Neuronal stem cell (in vitro differentiated cells): ENCODE measurements at regions not wholly inside any gene's neighbourhood (a gene's known extent, or its start where the extent isn't known, plus 50 kb on each side); places are given as distances from the start of the nearest gene placed in this dataset.

Experiments
- DNase-seq: peaks from one replicate; pipeline ENCODE4 v3.0.0-alpha.2; 2013; ENCODE audit warnings: low spot score
- H2AFZ ChIP-seq: one replicate; pipeline ENCODE4 v1.6.1; 2013; ENCODE audit warnings: mild to moderate bottlenecking, low read length, inconsistent platforms
- H2AK5ac ChIP-seq: 2 replicates; pipeline ENCODE4 v1.6.1; 2013; ENCODE audit warnings: low read depth, mild to moderate bottlenecking, inconsistent platforms, low read length, moderate library complexity, mixed read lengths
- H2BK120ac ChIP-seq: 2 replicates; pipeline ENCODE4 v1.6.1; 2013; ENCODE audit warnings: low read depth, mild to moderate bottlenecking, inconsistent platforms, low read length, moderate library complexity, mixed read lengths
- H2BK12ac ChIP-seq: one replicate; pipeline ENCODE4 v1.6.1; 2013; ENCODE audit warnings: low read length, inconsistent platforms
- H2BK15ac ChIP-seq: 2 replicates; pipeline ENCODE4 v1.6.1; 2013; ENCODE audit warnings: mild to moderate bottlenecking, low read length, inconsistent platforms, mixed read lengths
- H2BK5ac ChIP-seq: one replicate; pipeline ENCODE4 v1.6.1; 2013; ENCODE audit warnings: inconsistent platforms, mild to moderate bottlenecking, low read length, moderate library complexity
- H3K14ac ChIP-seq: one replicate; pipeline ENCODE4 v1.6.1; 2013; ENCODE audit warnings: low read length, inconsistent platforms
- H3K18ac ChIP-seq: 2 replicates; pipeline ENCODE4 v1.6.1; 2013; ENCODE audit warnings: low read length, inconsistent platforms
- H3K23ac ChIP-seq: 2 replicates; pipeline ENCODE4 v1.6.1; 2013; ENCODE audit warnings: low read depth, mild to moderate bottlenecking, mixed read lengths, low read length, inconsistent platforms; ENCODE audit not compliant: poor library complexity
- H3K27ac ChIP-seq: replicated peaks from 3 replicates; pipeline ENCODE4 v1.5.1; 2013; ENCODE audit warnings: low read length, inconsistent platforms
- H3K27me3 ChIP-seq, 3 experiments: 2 replicates each; pipeline ENCODE4 v1.6.1; 2013; ENCODE audit warnings: low read length in 3 of 3, mild to moderate bottlenecking in 2 of 3, inconsistent platforms in 1 of 3, low read depth in 1 of 3, mixed read lengths in 1 of 3, moderate library complexity in 1 of 3; ENCODE audit not compliant: control insufficient read depth in 3 of 3, insufficient read depth in 3 of 3
- H3K36me3 ChIP-seq, 2 donors: replicated peaks in 1 of 2; 2 replicates each; pipeline ENCODE4 v1.6.1; 2013; ENCODE audit warnings: low read length in 2 of 2; ENCODE audit not compliant: control insufficient read depth in 2 of 2, insufficient read depth in 2 of 2
- H3K4ac ChIP-seq: 2 replicates; pipeline ENCODE4 v1.6.1; 2013; ENCODE audit warnings: inconsistent platforms, mild to moderate bottlenecking, low read length, moderate library complexity
- H3K4me1 ChIP-seq, 2 donors: 1 replicate in 1 of 2; 2 replicates in 1 of 2; pipeline ENCODE4 v1.6.1; 2013; ENCODE audit warnings: low read length in 2 of 2, low read depth in 1 of 2; ENCODE audit not compliant: control insufficient read depth in 2 of 2, insufficient read depth in 1 of 2
- H3K4me2 ChIP-seq: one replicate; pipeline ENCODE4 v1.6.1; 2013; ENCODE audit warnings: mild to moderate bottlenecking, low read length, inconsistent platforms; ENCODE audit not compliant: insufficient read depth, poor library complexity, severe bottlenecking
- H3K4me3 ChIP-seq, 2 donors: 2 replicates each; pipeline ENCODE4 v1.5.1; 2013; ENCODE audit warnings: low read length in 2 of 2, mild to moderate bottlenecking in 2 of 2, inconsistent platforms in 1 of 2, moderate library complexity in 1 of 2
- H3K79me1 ChIP-seq: one replicate; pipeline ENCODE4 v1.6.1; 2013; ENCODE audit warnings: low read depth, mild to moderate bottlenecking, inconsistent platforms, low read length, moderate library complexity
- H3K9ac ChIP-seq: one replicate; pipeline ENCODE4 v1.6.1; 2013; ENCODE audit warnings: mild to moderate bottlenecking, low read depth, low read length, inconsistent platforms; ENCODE audit not compliant: poor library complexity
- H3K9me3 ChIP-seq, 2 donors: replicated peaks in 1 of 2; 2 replicates each; pipeline versions ENCODE3 to v1.6.1; 2013; ENCODE audit warnings: low read length in 2 of 2, mild to moderate bottlenecking in 2 of 2, inconsistent platforms in 1 of 2, low read depth in 1 of 2, mixed read lengths in 1 of 2, moderate library complexity in 1 of 2; ENCODE audit not compliant: control insufficient read depth in 2 of 2, insufficient read depth in 1 of 2
- H4K8ac ChIP-seq: one replicate; pipeline ENCODE4 v1.6.1; 2013; ENCODE audit warnings: low read depth, mild to moderate bottlenecking, inconsistent platforms, low read length, moderate library complexity
- H4K91ac ChIP-seq: one replicate; pipeline ENCODE4 v1.6.1; 2013; ENCODE audit warnings: low read length, low read depth, mild to moderate bottlenecking, inconsistent platforms; ENCODE audit not compliant: poor library complexity
- WGBS, 2 donors: extraction: QIAGEN DNeasy Blood & Tissue Kit; methylation state at CpG; one replicate each; pipeline ENCODE4 v1.1.7; 2013; ENCODE audit warnings: missing lambda C conversion rate in 2 of 2, mixed read lengths in 1 of 2; ENCODE audit not compliant: insufficient read length in 2 of 2, insufficient replicate concordance in 1 of 2; ENCODE audit errors: extremely low coverage in 2 of 2; 5-methylcytosine and 5-hydroxymethylcytosine counted together

- H2BK15ac ChIP-seq: no peak overlapping the region
- WGBS, 2 donors: no CpG with 5 or more reads among the region's 1 CpG
- no peak overlapping the region for H2BK12ac ChIP-seq
- H3K4me3 ChIP-seq: no peak overlapping the region
- no peak overlapping the region for H3K14ac ChIP-seq
- H3K79me1 ChIP-seq: peaks cover 3% of the 10 kb centered on the region
- no peak overlapping the region for H3K9ac ChIP-seq
- H3K27me3 ChIP-seq: peaks cover 0 to 6% (median 0%) of the 10 kb centered on the region in 3 experiments
- no peak for DNase-seq
- H2AFZ ChIP-seq: no peak overlapping the region
- H3K18ac ChIP-seq: no peak overlapping the region
- peaks cover 0 to 2% of the 10 kb centered on the region in 2 donors for H3K36me3 ChIP-seq
- no peaks in the 10 kb centered on the region for H3K9me3 ChIP-seq
- no peak overlapping the region for H3K27ac ChIP-seq
- no peak overlapping the region for H2BK120ac ChIP-seq
- no peak overlapping the region for H2AK5ac ChIP-seq
- no peak overlapping the region for H2BK5ac ChIP-seq
- H4K91ac ChIP-seq: no peak overlapping the region
- H4K8ac ChIP-seq: no peak overlapping the region
- H3K4me1 ChIP-seq: peaks cover 2 to 4% of the 10 kb centered on the region in 2 donors
- H3K4ac ChIP-seq: no peak overlapping the region
- no peak overlapping the region for H3K4me2 ChIP-seq
- H3K23ac ChIP-seq: no peak overlapping the region
Measured at GRCh38 chrX:45778616-45779015, 577.9 kb upstream of the DIPK2B start.

- DNase-seq: no peak
- Histone ChIP-seq H2AFZ (no peak overlapping the region), H3K27me3 (peaks cover 0 to 6% (median 0%) of the 10 kb centered on the region in 3 experiments)
Measured at GRCh38 chrX:45777366-45777765, 576.7 kb upstream of the DIPK2B start.

GRCh38 chrX:45775468-45775867, 574.8 kb upstream of the DIPK2B start:
- no peak overlapping the region for H3K9ac ChIP-seq
- no peak overlapping the region for H2AFZ ChIP-seq
- H3K9me3 ChIP-seq: no peaks in the 10 kb centered on the region
- no peak overlapping the region for H3K23ac ChIP-seq
- no peak overlapping the region for H2AK5ac ChIP-seq
- H3K27me3 ChIP-seq: peaks cover 0 to 6% (median 0%) of the 10 kb centered on the region in 3 experiments
- DNase-seq: no peak
- no peak overlapping the region for H3K4ac ChIP-seq
- no peak overlapping the region for H4K91ac ChIP-seq
- no peak overlapping the region for H2BK120ac ChIP-seq
- no CpG with 5 or more reads among the region's 2 CpGs for WGBS, 2 donors
- H2BK5ac ChIP-seq: no peak overlapping the region
- no peak overlapping the region for H3K14ac ChIP-seq
- no peak overlapping the region for H3K27ac ChIP-seq
- no peak overlapping the region for H3K4me2 ChIP-seq
- no peak overlapping the region for H3K4me3 ChIP-seq
- H3K36me3 ChIP-seq: peaks cover 0 to 2% of the 10 kb centered on the region in 2 donors
- peaks cover 3% of the 10 kb centered on the region for H3K79me1 ChIP-seq
- H2BK15ac ChIP-seq: no peak overlapping the region
- no peak overlapping the region for H4K8ac ChIP-seq
- no peak overlapping the region for H3K18ac ChIP-seq
- peaks cover under 1 to 3% of the 10 kb centered on the region in 2 donors for H3K4me1 ChIP-seq
- no peak overlapping the region for H2BK12ac ChIP-seq

More at GRCh38 chrX:45777366-45777765, 576.7 kb upstream of the DIPK2B start:
- Histone ChIP-seq H3K4me3 (no peak overlapping the region), H3K79me1 (peaks cover 3% of the 10 kb centered on the region), H2BK5ac (no peak overlapping the region), H3K36me3 (peaks cover 0 to 2% of the 10 kb centered on the region in 2 donors), H3K18ac (no peak overlapping the region), H3K23ac (no peak overlapping the region), H3K27ac (no peak overlapping the region), H2BK120ac (no peak overlapping the region), H2BK15ac (no peak overlapping the region), H4K91ac (no peak overlapping the region), H3K4me2 (no peak overlapping the region), H3K4ac (no peak overlapping the region), H2AK5ac (no peak overlapping the region), H4K8ac (no peak overlapping the region), H2BK12ac (no peak overlapping the region), H3K9ac (no peak overlapping the region), H3K9me3 (no peaks in the 10 kb centered on the region), H3K14ac (no peak overlapping the region), H3K4me1 (peaks cover 2% of the 10 kb centered on the region in 2 donors)
- WGBS, 2 donors: no CpG with 5 or more reads among the region's 3 CpGs

- Histone ChIP-seq H3K14ac (no peak overlapping the region), H2BK12ac (no peak overlapping the region), H3K18ac (no peak overlapping the region), H4K91ac (no peak overlapping the region), H3K27me3 (peaks cover 0 to 6% (median 0%) of the 10 kb centered on the region in 3 experiments), H3K4me1 (peaks cover 3% of the 10 kb centered on the region in 2 donors), H3K4me2 (no peak overlapping the region), H2BK15ac (no peak overlapping the region), H3K79me1 (peaks cover 2% of the 10 kb centered on the region), H2AFZ (no peak overlapping the region), H2AK5ac (no peak overlapping the region), H3K4me3 (no peak overlapping the region), H2BK120ac (no peak overlapping the region), H3K9ac (no peak overlapping the region), H2BK5ac (no peak overlapping the region), H3K9me3 (no peaks in the 10 kb centered on the region), H3K23ac (no peak overlapping the region), H3K4ac (no peak overlapping the region), H3K27ac (no peak overlapping the region), H3K36me3 (peaks cover 0 to 2% of the 10 kb centered on the region in 2 donors), H4K8ac (no peak overlapping the region)
- no peak for DNase-seq
- no CpG with 5 or more reads among the region's 5 CpGs for WGBS, 2 donors
Measured at GRCh38 chrX:45774961-45775360, 574.3 kb upstream of the DIPK2B start.
